Islet precursor cell (in vitro differentiated cells): ENCODE measurements at regions not wholly inside any gene's neighbourhood (a gene's known extent, or its start where the extent isn't known, plus 50 kb on each side); places are given as distances from the start of the nearest gene placed in this dataset.
"Not testable (repeated sequence)": the region's sequence is repeated elsewhere in the genome, so short reads cannot be mapped to it uniquely, and the experiment has no call there.

Source experiments
- DNase-seq: peaks from one replicate; pipeline ENCODE4 v3.0.0-alpha.2; 2018

DNA sequence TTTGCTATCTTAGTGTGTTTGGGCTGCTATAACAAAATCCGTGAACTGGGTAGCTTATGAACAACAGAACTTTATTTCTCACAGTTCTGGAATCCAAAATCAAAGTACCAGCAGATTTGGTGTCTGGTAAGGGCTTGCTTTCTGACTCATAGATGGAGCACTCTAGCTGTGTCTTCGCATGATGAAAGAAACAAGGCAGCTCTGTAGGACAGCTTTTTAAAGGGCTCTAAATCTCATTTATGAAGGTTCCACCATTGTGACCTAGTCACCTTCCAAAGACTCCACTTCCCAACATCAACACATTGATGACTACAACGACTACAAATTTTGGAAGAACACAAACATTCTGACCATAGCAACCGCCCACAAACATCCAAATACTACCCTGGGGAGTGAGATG is 158.6 kb upstream of the LCORL start:
- DNase-seq = peak; percentile 53

DNA sequence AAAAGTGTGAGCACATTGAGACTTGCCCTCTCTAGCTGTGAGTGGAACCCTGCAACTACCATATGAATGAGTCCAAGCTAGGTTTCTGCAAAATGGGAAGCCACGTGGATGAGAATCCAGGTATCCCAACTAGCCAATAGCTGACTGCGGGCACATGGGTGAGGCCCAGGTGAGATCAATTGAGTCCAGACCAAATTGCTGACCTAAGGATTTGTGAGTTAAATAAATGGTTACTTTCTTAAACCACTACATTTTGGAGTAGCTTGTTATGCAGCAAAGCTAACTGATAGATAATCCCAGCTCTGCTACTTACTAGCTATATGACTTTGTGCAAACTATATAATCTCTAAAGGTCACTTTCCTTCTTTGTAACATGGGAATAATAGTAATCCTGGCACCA is 150.3 kb upstream of the LCORL start:
- DNase-seq = no peak

DNA sequence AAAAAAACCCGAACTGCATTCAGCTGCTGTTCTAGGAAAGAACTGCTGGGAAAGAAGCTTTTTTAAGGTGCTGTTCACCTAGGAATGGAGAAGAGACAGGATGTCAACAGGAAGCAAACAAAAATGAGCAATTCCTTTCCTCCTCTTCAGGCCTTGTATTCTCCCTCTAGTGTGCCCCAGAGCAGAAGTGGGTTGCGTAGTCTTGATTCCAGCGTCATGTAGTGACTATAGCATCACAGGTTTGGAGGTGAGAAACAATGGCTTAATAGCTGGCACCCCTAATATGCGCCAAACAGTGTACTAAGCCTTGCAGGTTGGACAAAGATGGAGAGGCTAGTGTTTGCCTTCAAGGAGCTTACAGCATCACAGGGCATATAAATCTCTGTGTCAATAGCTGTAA is 146.3 kb upstream of the LCORL start:
- no peak for DNase-seq

DNA sequence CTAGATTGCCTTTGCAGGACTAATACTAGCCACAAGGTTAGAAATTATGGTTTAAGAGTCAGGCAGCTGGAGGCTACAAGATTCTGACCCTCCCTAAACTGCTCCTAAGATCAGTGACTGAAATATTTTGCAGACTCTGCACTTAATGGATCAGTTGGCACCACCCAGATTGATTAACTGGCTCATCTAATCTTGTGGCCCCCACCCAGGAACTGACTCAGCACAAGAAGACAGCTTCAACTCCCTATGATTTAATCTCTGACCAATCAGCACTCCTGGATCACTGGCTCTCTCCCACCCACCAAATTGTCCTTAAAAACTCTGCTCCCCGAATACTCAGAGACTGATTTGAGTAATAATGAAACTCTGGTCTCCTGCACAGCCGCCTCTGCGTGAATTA is 145.4 kb upstream of the LCORL start:
- no peak for DNase-seq

DNA sequence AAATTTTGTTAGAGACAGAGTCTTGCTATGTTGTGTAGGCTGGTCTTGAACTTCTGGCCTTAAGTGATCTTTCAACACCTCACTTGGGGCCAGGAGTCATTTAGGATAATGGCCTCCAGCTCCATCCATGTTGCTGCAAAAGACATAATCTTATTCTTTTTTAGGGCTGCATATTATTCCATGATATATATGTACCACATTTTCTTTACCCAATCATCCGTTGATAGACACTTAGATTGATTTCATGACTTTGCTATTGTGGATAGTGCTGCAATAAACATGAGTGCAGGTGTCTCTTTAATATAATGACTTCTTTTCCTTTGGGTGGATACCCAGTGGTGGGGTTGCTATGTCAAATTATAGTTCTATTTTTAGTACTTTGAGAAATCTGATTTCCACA is 140.9 kb upstream of the LCORL start:
- DNase-seq = no peak

DNA sequence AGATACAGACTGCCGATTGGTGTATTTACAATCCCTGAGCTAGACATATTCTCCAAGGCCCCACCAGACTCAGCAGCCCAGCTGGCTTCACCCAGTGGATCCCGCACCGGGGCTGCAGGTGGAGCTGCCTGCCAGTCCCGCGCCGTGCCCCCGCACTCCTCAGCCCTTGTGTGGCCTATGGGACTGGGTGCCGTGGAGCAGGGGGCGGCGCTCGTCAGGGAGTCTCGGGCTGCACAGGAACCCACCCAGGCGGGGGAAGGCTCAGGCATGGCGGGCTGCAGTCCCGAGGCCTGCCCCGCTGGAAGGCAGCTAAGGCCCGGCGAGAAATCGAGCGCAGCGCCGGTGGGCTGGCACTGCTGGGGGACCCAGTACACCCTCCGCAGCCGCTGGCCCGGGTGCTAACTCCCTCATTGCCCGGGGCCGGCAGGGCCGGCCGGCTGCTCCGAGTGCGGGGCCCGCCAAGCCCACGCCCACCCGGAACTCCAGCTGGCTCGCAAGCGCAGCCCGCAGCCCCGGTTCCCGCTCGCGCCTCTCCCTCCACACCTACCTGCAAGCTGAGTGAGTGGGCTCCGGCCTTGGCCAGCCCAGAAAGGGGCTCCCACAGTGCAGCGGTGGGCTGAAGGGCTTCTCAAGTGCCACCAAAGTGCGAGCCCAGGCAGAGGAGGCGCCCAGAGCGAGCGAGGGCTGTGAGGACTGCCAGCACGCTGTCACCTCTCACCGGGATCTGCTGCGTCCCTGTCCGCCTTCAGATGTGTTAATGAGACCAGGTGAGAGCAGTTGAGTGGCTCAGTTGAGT is 137.8 kb upstream of the LCORL start:
- not testable (repeated sequence) for DNase-seq

DNA sequence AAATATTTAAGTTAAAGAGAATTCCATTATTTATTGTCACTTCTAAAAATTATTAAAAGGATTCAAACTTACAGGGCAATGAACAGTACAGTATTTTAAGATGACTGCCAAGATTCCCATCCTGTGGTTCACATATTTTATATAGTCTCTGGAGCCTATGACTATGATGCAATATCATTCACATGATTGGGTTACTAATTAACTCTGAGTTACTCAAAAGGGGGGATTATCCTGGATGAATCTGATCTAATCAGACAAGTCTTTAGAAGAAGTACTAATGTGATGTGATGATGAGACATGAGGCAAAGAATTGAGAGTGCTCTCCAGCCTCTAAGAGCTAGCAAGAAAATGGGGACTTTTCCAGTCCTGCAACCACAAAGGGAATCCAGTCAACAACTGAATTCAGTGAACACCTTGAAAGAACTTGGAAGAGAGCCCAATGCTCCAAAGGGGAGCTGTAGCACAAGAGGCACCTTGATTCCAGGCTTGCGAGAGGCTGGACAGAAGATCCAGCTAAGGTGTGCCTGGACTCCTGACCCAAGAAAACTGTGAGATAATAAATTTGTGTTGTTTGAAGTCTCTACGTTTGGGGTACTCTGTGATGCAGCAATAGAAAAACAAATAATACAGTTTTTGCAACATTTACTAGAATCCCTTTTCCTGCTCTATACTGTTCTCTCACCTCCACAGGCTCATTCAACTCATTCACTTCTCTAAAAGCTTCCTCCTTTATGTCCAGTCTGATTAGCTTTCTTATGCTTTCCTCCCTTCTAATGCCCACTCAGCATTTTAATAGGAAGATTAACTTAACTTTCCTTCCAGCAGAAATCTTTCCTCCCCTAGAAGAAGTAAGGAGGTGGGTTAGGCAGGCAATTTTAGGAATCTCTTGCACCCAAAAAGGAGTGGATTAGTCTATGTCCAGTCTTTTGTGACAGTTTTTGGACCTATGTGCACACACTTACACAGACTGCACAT is 133.8 kb upstream of the LCORL start:
- no peak for DNase-seq

DNA sequence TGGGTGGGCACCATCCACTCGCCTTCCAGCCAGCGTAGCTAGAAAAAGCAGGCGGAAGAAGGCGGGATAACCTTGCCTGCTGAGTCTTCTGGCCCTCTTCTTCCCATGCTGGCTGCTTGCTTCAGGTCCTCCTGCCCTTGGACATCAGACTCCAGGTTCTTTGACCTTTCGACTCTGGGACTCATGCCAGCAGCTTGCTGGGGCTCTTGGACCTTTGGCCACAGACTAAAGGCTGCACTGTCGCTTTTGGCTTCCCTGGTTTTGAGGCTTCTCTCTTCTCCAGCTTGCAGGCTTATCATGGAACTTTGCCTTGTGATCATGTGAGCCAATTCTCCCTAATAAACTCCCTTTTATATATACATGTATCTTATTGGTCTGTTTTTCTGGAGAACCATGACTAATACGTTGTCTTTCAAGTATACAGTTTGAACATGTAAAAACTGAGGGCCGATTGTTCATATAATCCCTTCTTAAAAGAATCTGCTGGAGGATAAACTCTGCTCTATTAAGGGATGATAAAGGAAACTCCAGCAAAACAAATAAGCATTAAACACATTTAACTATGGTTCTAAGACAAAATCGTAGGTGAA is 116.6 kb upstream of the LCORL start:
- no peak for DNase-seq

DNA sequence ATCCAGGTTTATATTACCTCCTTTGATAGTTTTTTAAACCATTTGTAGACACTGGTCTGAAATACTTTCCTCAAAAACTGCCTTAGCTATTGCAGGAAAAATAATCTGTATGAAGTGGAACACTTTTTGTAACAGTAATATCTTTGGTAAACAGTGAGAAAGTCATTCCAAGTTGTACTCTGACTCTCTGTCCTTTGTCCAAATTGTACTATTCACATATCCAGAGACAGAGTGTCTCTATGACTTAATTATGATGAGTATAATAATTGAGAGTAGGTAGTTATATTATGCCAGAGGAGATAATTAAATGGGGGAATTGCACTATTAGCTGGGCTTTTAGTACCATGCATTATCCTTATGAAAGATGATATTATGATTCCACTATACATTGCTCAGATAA is 112.6 kb upstream of the LCORL start:
- DNase-seq = no peak

DNA sequence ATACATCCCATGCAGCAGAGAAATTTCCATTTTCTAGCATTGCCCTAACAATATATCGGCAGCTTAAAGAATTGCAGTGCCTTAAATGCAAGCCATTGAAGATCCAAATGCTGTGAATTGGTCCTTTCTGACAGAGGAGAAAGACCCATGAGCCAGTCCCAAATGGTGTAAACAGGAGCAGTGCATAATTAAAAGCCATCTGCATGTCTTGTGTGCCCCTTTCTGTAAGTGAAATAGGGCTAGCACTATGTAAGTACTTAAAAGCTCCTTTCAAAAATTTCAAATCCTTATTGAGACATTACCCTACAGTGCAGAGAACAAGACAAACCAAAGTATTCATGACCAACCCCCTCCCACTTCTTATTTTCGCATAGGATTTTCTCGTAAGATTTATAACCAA is 108.7 kb upstream of the LCORL start:
- DNase-seq = no peak

DNA sequence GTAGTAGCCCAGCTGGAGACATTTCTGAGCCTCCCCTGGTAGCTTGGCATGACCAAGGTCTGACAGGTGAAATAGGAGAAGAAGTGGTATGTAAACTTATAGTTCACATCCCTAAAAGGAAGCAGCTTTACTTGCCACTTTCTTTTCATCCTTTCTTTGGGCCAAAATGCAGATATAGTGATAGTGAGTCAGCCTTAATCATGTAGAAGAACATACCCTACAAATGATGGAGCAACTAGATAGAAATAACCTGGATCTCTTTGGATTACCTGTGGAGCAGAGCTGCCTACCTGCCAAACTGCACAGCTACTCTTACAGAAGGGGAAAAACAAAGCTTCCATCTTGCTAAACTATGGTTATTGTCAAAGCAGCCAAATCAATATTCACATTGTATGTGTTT is 106.7 kb upstream of the LCORL start:
- no peak for DNase-seq

DNA sequence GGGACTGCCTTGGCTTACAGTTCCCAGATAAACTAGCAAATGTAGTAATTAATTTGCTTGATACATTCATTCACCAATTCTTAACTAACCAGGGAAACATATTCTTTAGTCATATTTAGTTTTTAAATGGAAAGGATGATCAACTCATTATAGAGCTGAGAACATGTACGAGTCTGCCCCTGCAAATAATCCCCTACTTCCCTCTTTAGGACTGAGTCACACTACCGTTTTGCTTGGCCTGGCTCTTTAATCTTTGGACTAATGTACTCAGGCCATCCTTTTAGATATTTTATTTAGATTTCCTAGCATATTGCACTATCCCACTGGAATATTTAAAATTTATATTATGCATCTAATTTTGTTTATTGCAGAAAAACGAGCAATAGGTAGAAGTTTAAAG is 105.5 kb upstream of the LCORL start:
- DNase-seq = no peak

DNA sequence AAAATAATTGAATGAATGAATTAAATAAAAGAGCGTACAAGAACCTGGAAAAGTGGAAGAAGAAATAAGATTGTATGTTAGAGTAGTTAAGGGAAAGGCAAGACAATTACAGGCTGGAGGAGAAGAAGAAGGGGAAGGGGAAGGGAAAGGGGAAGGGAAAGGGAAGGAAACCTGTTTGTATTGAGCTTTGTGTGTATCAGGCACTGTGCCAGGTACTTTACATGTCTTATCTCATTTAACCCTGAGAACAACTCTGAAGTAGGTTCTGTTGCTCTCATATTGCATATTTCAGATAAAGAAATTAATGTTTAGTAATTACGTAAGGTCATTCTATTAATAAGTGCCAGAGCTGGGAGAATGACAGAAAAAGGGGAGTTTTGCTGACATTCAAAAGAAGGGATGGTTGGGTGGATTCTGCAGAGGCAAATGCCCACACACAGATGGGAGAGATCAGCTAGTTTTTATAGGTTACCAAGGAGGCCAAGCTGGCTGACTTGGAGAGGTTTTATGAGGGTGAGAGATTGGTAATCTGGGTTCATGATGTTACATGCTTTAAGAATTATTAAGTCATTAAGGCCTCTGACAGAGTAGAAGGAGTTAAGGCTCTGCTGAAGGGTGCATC is 92.3 kb upstream of the LCORL start:
- DNase-seq = no peak

DNA sequence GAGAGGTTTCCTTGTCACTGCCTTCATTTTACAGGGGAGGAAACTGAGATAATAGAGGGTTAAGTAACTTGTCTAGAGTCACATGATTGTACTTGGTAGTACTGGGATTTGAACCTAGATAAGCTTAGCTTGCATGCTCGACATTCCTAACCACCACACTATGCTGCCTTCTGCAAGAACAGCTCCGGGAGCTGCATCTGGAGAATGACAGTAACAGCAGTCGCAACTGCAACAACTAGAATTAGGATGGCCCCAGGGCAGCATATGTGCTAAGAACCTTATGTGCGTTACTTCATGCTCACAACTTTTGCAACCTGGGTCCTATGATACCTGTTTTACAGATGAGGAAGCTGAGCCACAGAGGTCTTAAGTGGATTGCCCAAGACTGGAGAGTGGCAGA is 89.5 kb upstream of the LCORL start:
- peak; percentile 93 for DNase-seq

DNA sequence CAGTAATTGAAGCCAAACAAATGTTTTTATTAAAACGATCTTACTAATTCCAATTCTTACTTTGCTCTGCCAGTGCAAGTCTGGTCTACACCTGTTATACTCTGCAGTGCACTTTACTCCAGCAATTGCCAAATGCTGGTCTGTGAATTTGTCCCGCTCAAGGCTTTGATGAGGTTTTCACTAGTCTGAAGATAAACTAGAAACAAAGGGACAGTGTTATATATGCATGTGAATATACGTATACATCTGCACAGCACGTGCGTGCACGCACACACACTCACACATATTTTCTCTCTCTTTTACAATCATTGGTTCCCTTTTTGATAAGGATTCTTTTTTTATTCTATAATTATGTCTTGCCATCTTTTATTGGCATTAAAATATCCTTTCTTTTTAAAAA is 88.5 kb upstream of the LCORL start:
- DNase-seq = no peak

DNA sequence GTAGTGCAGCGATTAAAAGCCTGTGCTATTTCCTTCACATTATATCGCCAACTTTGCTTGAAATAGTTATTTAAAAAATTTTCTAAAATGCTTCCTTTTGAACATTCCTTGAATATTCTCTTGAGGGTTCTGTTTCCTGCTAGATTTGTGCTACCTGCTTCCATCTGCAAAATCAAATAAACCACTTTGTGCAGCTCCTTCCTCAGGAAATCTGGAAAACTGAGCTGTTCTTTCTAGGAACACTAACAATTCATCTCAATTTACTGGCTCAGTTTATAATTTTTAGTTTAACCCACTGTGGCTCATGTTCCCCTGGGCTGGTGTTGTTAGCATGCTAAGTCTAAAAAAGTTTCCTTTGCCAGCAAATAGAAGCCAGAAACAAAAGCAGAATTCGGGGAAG is 88.1 kb upstream of the LCORL start:
- DNase-seq = no peak

DNA sequence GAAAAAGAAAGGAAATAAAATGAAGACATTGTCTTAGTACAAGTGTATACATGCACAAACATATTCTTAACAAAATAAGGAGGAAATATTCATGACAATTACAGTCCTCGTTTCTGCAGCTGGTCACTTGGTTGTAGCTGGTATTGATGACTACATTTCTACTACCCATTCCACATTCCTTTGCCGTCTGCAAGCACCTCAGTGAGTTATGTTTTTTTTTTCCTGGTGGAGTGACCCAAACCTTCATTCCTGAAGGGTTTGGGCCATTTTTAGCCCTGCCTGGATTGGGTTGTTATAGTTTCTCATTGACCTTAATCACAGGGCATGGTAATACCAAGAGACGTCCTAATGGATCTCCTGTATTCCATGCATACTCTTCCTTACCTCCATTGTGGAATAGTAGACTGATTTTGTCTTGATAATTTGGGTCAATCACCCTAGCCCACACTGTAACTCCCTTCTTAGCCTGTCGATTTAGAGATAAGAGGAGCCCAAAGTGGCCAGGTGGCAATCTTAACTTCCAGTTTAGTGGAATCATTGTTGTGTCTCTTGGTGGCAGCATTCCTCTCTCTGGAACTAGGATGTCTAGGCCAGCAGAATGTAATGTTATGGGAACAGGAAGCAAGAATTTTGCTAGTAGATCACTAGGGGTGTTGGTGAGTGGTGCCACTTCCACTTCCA is 86.4 kb upstream of the LCORL start:
- DNase-seq = peak; percentile 63

DNA sequence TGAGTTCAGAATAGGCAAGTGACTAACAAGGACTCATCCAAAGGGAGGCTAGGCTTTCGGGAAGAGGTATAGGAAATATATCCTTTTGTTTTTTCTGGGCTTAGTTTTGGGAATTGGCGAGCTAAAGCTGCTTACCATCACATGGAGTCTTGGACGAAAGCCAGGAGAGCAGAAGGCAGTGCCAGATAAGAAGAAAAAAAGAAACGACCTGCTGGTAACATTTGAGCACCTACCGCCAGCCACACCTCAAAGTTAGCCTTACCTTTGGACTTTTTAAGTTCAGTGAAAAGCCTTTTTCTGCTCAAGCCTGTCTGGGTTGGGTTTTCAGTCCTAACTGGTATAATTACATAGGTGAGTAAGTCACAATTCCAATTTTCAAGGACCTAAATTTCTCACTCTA is 85.1 kb upstream of the LCORL start:
- DNase-seq = no peak

DNA sequence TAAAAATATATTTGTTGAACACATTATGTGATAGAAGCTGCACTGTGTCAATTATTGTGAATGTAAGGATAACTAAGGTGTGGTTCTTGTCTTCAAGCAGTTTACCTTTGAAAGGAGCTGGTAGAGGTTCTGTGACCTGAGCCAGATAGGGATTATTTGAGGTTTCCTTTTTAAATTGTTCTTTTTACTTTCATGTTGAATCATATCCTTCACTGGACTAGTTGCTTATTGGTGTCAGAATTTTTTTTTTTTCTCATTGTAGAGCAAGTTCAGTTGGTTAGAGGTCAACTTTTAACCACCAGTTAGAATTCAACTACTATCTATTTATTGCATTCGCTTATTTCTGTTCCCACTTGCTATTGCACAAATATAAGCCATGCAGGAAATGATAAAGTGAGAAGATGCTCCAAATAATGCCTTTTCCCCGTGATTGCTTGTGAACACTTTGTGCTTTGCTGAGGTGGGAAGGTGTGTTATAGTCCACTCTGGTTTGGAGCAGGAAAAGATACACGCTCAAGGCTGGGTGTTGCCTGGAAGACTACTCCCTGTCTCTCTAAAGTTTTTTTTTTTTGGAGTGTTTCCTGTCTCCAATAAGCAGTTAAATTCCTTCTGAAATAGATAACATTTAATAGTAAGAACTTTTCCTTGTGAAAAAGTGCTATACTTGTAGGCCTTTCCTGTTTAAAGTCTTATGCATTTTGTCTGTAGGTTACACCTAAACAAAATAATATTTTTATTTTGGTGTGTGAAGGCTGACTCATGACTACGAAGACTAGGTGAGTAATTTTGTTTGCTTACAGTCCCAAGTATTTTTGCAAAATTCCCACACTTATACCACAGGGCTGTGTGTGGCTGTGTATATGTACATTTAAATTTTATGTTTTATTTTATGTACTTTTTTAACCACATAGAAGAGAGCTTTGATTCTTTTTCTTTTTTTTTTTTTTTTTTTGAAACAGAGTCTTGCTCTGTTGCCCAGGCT is 83.8 kb upstream of the LCORL start:
- no peak for DNase-seq

DNA sequence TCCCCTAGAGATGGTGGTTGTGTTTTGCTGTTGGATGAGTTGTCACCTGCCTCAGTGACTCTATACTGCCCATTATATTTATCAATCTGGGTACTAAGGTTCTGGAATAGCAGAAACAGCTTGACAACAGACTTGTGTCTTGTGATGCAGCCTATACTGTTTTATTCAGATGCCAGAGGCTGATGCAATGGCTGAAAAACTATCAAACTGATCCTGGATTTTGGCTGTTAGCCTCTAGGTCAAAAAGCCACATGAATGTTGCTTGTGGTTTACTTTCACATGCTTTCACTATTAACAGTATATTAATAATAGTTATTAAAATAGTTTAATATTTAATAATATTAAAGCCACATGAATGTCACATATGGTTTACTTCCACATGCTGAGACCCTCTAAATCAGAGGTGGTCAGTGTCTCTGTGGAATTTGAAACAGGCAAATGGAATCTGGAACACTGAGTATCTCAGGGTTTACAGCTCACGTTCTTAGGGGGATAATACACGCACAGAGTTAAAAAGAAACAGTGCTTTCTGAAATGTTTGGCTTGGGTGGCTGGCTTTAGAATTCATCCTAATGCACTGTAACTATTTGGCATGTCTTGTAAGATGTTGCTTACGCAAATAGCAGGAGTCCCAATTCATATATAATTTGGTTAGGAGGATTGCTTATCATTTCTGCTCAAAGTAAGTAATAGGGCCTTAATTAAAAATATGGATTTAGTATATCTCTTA is 82.5 kb upstream of the LCORL start:
- DNase-seq = no peak

DNA sequence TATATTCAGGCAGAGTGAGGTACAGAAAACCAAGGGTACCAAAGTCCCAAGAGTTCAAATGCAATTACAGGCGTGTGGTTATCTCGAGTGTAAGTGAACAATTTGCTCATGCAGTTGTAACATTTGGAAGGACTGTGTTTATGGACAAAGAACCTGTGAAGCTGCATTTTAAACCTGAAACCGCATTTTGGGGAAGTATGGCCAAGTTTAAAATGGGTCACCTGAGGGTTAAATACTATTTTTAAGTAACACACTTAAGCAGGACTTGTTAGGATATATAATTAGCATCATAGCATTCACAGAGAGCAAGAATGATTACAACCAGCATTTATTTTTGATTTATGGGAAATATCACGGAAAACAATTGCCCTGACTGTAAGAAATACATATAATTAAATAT is 79.1 kb upstream of the LCORL start:
- DNase-seq = no peak
